CD4-positive, CD25-positive, alpha-beta regulatory T cell (primary cell): ENCODE measurements at regions not wholly inside any gene's neighbourhood (a gene's known extent, or its start where the extent isn't known, plus 50 kb on each side); places are given as distances from the start of the nearest gene placed in this dataset.
A peak's percentile ranks its signal among the peaks of the same experiment; 100 is the strongest.

Experiments used
- ATAC-seq, 2 donors: fragments of 150-1000 bp; cut with Tn5 transposase; one replicate each; pipeline ENCODE4 v1.10.0; 2021; ENCODE audit warnings: low read depth in 2 of 2, moderate number of reproducible peaks in 2 of 2, moderate library complexity in 1 of 2
- DNase-seq, 3 donors: peaks; one replicate each; pipeline versions ENCODE4 v3.0.0 to v3.0.0-alpha.2; 2012 to 2022; ENCODE audit warnings: mixed read lengths in 1 of 3
- H3K27ac ChIP-seq: one replicate; pipeline ENCODE4 v1.7.0; 2013; ENCODE audit warnings: mild to moderate bottlenecking, low read length; ENCODE audit not compliant: insufficient read depth, poor library complexity, severe bottlenecking
- H3K27me3 ChIP-seq: one replicate; pipeline ENCODE4 v1.7.0; 2013; ENCODE audit warnings: low read length; ENCODE audit not compliant: control insufficient read depth, insufficient read depth
- H3K36me3 ChIP-seq: one replicate; pipeline ENCODE4 v1.7.0; 2013; ENCODE audit warnings: mild to moderate bottlenecking, low read length, moderate library complexity; ENCODE audit not compliant: control insufficient read depth, insufficient read depth
- H3K4me1 ChIP-seq: 2 replicates; pipeline ENCODE4 v1.7.0; 2013; ENCODE audit warnings: mild to moderate bottlenecking, low read length; ENCODE audit not compliant: insufficient read depth, control insufficient read depth, poor library complexity, severe bottlenecking
- H3K4me3 ChIP-seq: one replicate; pipeline ENCODE4 v1.7.0; 2013; ENCODE audit warnings: low read depth, mild to moderate bottlenecking, low read length, moderate library complexity
- H3K9me3 ChIP-seq, 2 experiments: 1 replicate in 1 of 2; 2 replicates in 1 of 2; pipeline ENCODE4 v1.7.0; 2013; ENCODE audit warnings: low read length in 2 of 2, mild to moderate bottlenecking in 1 of 2, moderate library complexity in 1 of 2; ENCODE audit not compliant: control insufficient read depth in 2 of 2
- H3K27ac Mint-ChIP-seq, 3 donors: one replicate each; pipeline ENCODE4 v1.8.0; 2020 to 2022; ENCODE audit warnings: mild to moderate bottlenecking in 3 of 3, mixed read lengths in 3 of 3, moderate library complexity in 2 of 3
- H3K27me3 Mint-ChIP-seq: one replicate; pipeline ENCODE4 v1.8.0; 2022; ENCODE audit warnings: mild to moderate bottlenecking, mixed read lengths
- H3K36me3 Mint-ChIP-seq: one replicate; pipeline ENCODE4 v1.8.0; 2020; ENCODE audit warnings: mixed read lengths
- H3K4me1 Mint-ChIP-seq, 4 donors: one replicate each; pipeline ENCODE4 v1.8.0; 2020 to 2022; ENCODE audit warnings: mixed read lengths in 4 of 4, mild to moderate bottlenecking in 1 of 4
- H3K4me3 Mint-ChIP-seq, 4 donors: one replicate each; pipeline ENCODE4 v1.8.0; 2020 to 2022; ENCODE audit warnings: mild to moderate bottlenecking in 4 of 4, mixed read lengths in 4 of 4, moderate library complexity in 3 of 4
- H3K9me3 Mint-ChIP-seq, 7 donors: one replicate each; pipeline ENCODE4 v1.8.0; 2020 to 2022; ENCODE audit warnings: mixed read lengths in 7 of 7, mild to moderate bottlenecking in 3 of 7, moderate library complexity in 2 of 7

GRCh38 chr1:24990779-24991641 is 60.9 kb upstream of the RUNX3 start:
- Mint-ChIP-seq H3K4me3 (peak overlapping the region in 3 of 4 donors; percentile 6 to 67 (median 56)), H3K4me1 (peaks cover 9 to 96% (median 36%) of the 10 kb centered on the region in 4 donors), H3K27me3 (no peaks in the 10 kb centered on the region), H3K9me3 (peaks cover 0 to 2% (median 0%) of the 10 kb centered on the region in 7 donors), H3K27ac (peak overlapping the region; percentile 96 to 100 (median 96)), H3K36me3 (no peaks in the 10 kb centered on the region)
- Histone ChIP-seq H3K4me3 (no peak overlapping the region), H3K4me1 (peaks cover 68% of the 10 kb centered on the region), H3K27ac (no peak overlapping the region), H3K36me3 (no peaks in the 10 kb centered on the region), H3K27me3 (no peaks in the 10 kb centered on the region), H3K9me3 (no peaks in the 10 kb centered on the region)
- DNase-seq (peak in 1 of 3 donors; percentile 30), ATAC-seq (no peak)

GRCh38 chr1:24990136-24990535 is 60.1 kb upstream of the RUNX3 start:
- DNase-seq, result no peak
- peaks cover 9 to 94% (median 38%) of the 10 kb centered on the region in 4 donors for H3K4me1 Mint-ChIP-seq
- ATAC-seq, result no peak
- H3K4me3 Mint-ChIP-seq, result peak overlapping the region; percentile 26 to 69 (median 58)
- H3K9me3 Mint-ChIP-seq, result peaks cover 0 to 2% (median 0%) of the 10 kb centered on the region in 7 donors
- no peak overlapping the region for H3K27ac ChIP-seq
- H3K27ac Mint-ChIP-seq, result peak overlapping the region; percentile 83 to 93 (median 89)
- H3K4me1 ChIP-seq, result peaks cover 61% of the 10 kb centered on the region
- H3K9me3 ChIP-seq, result no peaks in the 10 kb centered on the region
- no peaks in the 10 kb centered on the region for H3K36me3 Mint-ChIP-seq
- H3K36me3 ChIP-seq, result no peaks in the 10 kb centered on the region
- no peaks in the 10 kb centered on the region for H3K27me3 ChIP-seq
- H3K4me3 ChIP-seq, result no peak overlapping the region
- no peaks in the 10 kb centered on the region for H3K27me3 Mint-ChIP-seq

GRCh38 chr1:24989082-24989481 is 59.0 kb upstream of the RUNX3 start:
- ATAC-seq, result no peak

GRCh38 chr1:24988558-24988912 is 58.5 kb upstream of the RUNX3 start:
- ATAC-seq, result no peak
- no peak overlapping the region for H3K27ac ChIP-seq

More at GRCh38 chr1:24989082-24989481, 59.0 kb upstream of the RUNX3 start:
- Histone ChIP-seq H3K9me3 (no peaks in the 10 kb centered on the region), H3K27me3 (no peaks in the 10 kb centered on the region), H3K4me3 (no peak overlapping the region), H3K27ac (no peak overlapping the region), H3K4me1 (peaks cover 58% of the 10 kb centered on the region), H3K36me3 (no peaks in the 10 kb centered on the region)
- no peaks in the 10 kb centered on the region for H3K27me3 Mint-ChIP-seq
- H3K4me3 Mint-ChIP-seq, result peak overlapping the region in 3 of 4 donors; percentile 9 to 68 (median 52)
- H3K27ac Mint-ChIP-seq, result peak overlapping the region in 2 of 3 donors; percentile 5 to 65
- no peak for DNase-seq
- H3K9me3 Mint-ChIP-seq, result no peaks in the 10 kb centered on the region
- H3K36me3 Mint-ChIP-seq, result no peaks in the 10 kb centered on the region
- peaks cover 9 to 94% (median 38%) of the 10 kb centered on the region in 4 donors for H3K4me1 Mint-ChIP-seq

GRCh38 chr1:24987875-24988557 is 57.9 kb upstream of the RUNX3 start:
- Histone ChIP-seq H3K4me1 (peaks cover 47% of the 10 kb centered on the region), H3K27ac (no peak overlapping the region), H3K4me3 (no peak overlapping the region), H3K9me3 (no peaks in the 10 kb centered on the region), H3K36me3 (no peaks in the 10 kb centered on the region), H3K27me3 (no peaks in the 10 kb centered on the region)
- Mint-ChIP-seq H3K9me3 (no peaks in the 10 kb centered on the region), H3K27me3 (no peaks in the 10 kb centered on the region), H3K4me3 (peak overlapping the region in 2 of 4 donors; percentile 5 to 62), H3K36me3 (no peaks in the 10 kb centered on the region), H3K4me1 (peaks cover 5 to 94% (median 34%) of the 10 kb centered on the region in 4 donors), H3K27ac (peak overlapping the region; percentile 32 to 65 (median 59))
- ATAC-seq (peak; percentile 18 to 37), DNase-seq (peak in 1 of 3 donors; percentile 69)

More at GRCh38 chr1:24988558-24988912, 58.5 kb upstream of the RUNX3 start:
- Mint-ChIP-seq H3K36me3 (no peaks in the 10 kb centered on the region), H3K4me3 (peak overlapping the region in 2 of 4 donors; percentile 9 to 62), H3K4me1 (peaks cover 8 to 94% (median 37%) of the 10 kb centered on the region in 4 donors), H3K27ac (peak overlapping the region in 2 of 3 donors; percentile 59 to 65), H3K27me3 (no peaks in the 10 kb centered on the region), H3K9me3 (no peaks in the 10 kb centered on the region)
- Histone ChIP-seq H3K9me3 (no peaks in the 10 kb centered on the region), H3K4me3 (no peak overlapping the region), H3K36me3 (no peaks in the 10 kb centered on the region), H3K27me3 (no peaks in the 10 kb centered on the region), H3K4me1 (peaks cover 52% of the 10 kb centered on the region)
- DNase-seq, result no peak

- no peak overlapping the region for H3K27ac ChIP-seq
- no peaks in the 10 kb centered on the region for H3K27me3 Mint-ChIP-seq
- H3K4me1 Mint-ChIP-seq, result peaks cover under 1 to 94% (median 30%) of the 10 kb centered on the region in 4 donors
- no peak for ATAC-seq
- H3K9me3 ChIP-seq, result no peaks in the 10 kb centered on the region
- no peaks in the 10 kb centered on the region for H3K36me3 Mint-ChIP-seq
- no peak overlapping the region for H3K4me3 Mint-ChIP-seq
- H3K36me3 ChIP-seq, result no peaks in the 10 kb centered on the region
- no peaks in the 10 kb centered on the region for H3K9me3 Mint-ChIP-seq
- peaks cover 41% of the 10 kb centered on the region for H3K4me1 ChIP-seq
- DNase-seq, result no peak
- no peaks in the 10 kb centered on the region for H3K27me3 ChIP-seq
- no peak overlapping the region for H3K4me3 ChIP-seq
- peak overlapping the region in 2 of 3 donors; percentile 34 to 57 for H3K27ac Mint-ChIP-seq
Measured at GRCh38 chr1:24987424-24987823, 57.3 kb upstream of the RUNX3 start.

GRCh38 chr1:24986372-24986965 is 56.4 kb upstream of the RUNX3 start:
- no peak for ATAC-seq
- peaks cover 0 to 94% (median 24%) of the 10 kb centered on the region in 4 donors for H3K4me1 Mint-ChIP-seq
- no peak overlapping the region for H3K27ac Mint-ChIP-seq
- no peaks in the 10 kb centered on the region for H3K27me3 Mint-ChIP-seq
- no peaks in the 10 kb centered on the region for H3K9me3 ChIP-seq
- peaks cover 41% of the 10 kb centered on the region for H3K4me1 ChIP-seq
- no peaks in the 10 kb centered on the region for H3K9me3 Mint-ChIP-seq
- H3K4me3 ChIP-seq, result no peak overlapping the region
- peak overlapping the region in 1 of 4 donors; percentile 57 for H3K4me3 Mint-ChIP-seq
- H3K36me3 ChIP-seq, result no peaks in the 10 kb centered on the region
- H3K36me3 Mint-ChIP-seq, result no peaks in the 10 kb centered on the region
- DNase-seq, result no peak
- H3K27me3 ChIP-seq, result no peaks in the 10 kb centered on the region
- H3K27ac ChIP-seq, result no peak overlapping the region
